Neural progenitor cell (in vitro differentiated cells): ENCODE measurements at regions not wholly inside any gene's neighbourhood (a gene's known extent, or its start where the extent isn't known, plus 50 kb on each side); places are given as distances from the start of the nearest gene placed in this dataset.

Source experiments
- DNase-seq: peaks from one replicate; pipeline ENCODE4 v3.0.0-alpha.2; 2016; ENCODE audit warnings: low spot score
- H2AFZ ChIP-seq: fragments of 200-600 bp; sonication (generic); replicated peaks from 2 replicates; pipeline ENCODE4 v1.6.1; 2016; ENCODE audit warnings: antibody characterized with exemption
- H3F3A ChIP-seq: fragments of 200-600 bp; sonication (generic); 2 replicates; pipeline ENCODE4 v1.6.1; 2016; ENCODE audit warnings: antibody characterized with exemption, low read depth
- H3K27ac ChIP-seq: fragments of 200-600 bp; sonication (generic); 2 replicates; pipeline ENCODE4 v1.5.1; 2016; ENCODE audit warnings: mild to moderate bottlenecking
- H3K27me3 ChIP-seq: fragments of 200-600 bp; sonication (generic); 2 replicates; pipeline ENCODE4 v1.6.1; 2016; ENCODE audit warnings: mild to moderate bottlenecking, moderate library complexity
- H3K36me3 ChIP-seq: fragments of 200-600 bp; sonication (generic); 2 replicates; pipeline ENCODE4 v1.5.1; 2016
- H3K4me1 ChIP-seq: fragments of 200-600 bp; sonication (generic); 2 replicates; pipeline ENCODE4 v1.6.1; 2016; ENCODE audit warnings: mixed run types
- H3K4me2 ChIP-seq: fragments of 200-600 bp; sonication (generic); 2 replicates; pipeline ENCODE4 v1.6.1; 2016
- H3K4me3 ChIP-seq: fragments of 200-600 bp; sonication (generic); 2 replicates; pipeline ENCODE4 v1.5.1; 2016
- H3K79me2 ChIP-seq: fragments of 200-600 bp; sonication (generic); 2 replicates; pipeline ENCODE4 v1.6.1; 2016; ENCODE audit warnings: low read depth
- H3K9ac ChIP-seq: fragments of 200-600 bp; sonication (generic); 2 replicates; pipeline ENCODE4 v1.6.1; 2016
- H3K9me3 ChIP-seq: fragments of 200-600 bp; sonication (generic); 2 replicates; pipeline ENCODE4 v1.5.1; 2016; ENCODE audit warnings: low read depth
- H4K20me1 ChIP-seq: fragments of 200-600 bp; sonication (generic); 2 replicates; pipeline ENCODE4 v1.6.1; 2016; ENCODE audit warnings: low read depth
- H3K27ac Mint-ChIP-seq: 3 replicates; pipeline ENCODE4 v1.8.0; 2021; ENCODE audit warnings: mixed read lengths
- H3K27me3 Mint-ChIP-seq: 2 replicates; pipeline ENCODE4 v1.8.0; 2022; ENCODE audit warnings: low read depth, mild to moderate bottlenecking, inconsistent platforms, moderate library complexity, mixed read lengths; ENCODE audit not compliant: insufficient read depth
- H3K36me3 Mint-ChIP-seq: 3 replicates; pipeline ENCODE4 v1.8.0; 2021; ENCODE audit warnings: mixed read lengths
- H3K4me1 Mint-ChIP-seq: 3 replicates; pipeline ENCODE4 v1.8.0; 2021; ENCODE audit warnings: mixed read lengths
- H3K4me3 Mint-ChIP-seq: 3 replicates; pipeline ENCODE4 v1.8.0; 2021; ENCODE audit warnings: mild to moderate bottlenecking, moderate library complexity, mixed read lengths
- H3K9me3 Mint-ChIP-seq: 3 replicates; pipeline ENCODE4 v1.8.0; 2020; ENCODE audit warnings: mixed read lengths
- EZH2 ChIP-seq: fragments of 200-600 bp; sonication (generic); IDR thresholded peaks from 2 replicates; pipeline ENCODE4 v1.6.1; 2017; ENCODE audit warnings: antibody characterized with exemption, mild to moderate bottlenecking, moderate library complexity
- EZH2phosphoT487 ChIP-seq: fragments of 200-600 bp; sonication (generic); IDR thresholded peaks from 2 replicates; pipeline ENCODE4 v1.6.1; 2017; ENCODE audit warnings: antibody characterized with exemption
- TF ChIP-seq, protein P1 (sequence below): fragments of 200-600 bp; sonication (generic); IDR thresholded peaks from 2 replicates; pipeline ENCODE4 v1.5.1; 2017; ENCODE audit warnings: antibody characterized with exemption, mild to moderate bottlenecking

DNA sequence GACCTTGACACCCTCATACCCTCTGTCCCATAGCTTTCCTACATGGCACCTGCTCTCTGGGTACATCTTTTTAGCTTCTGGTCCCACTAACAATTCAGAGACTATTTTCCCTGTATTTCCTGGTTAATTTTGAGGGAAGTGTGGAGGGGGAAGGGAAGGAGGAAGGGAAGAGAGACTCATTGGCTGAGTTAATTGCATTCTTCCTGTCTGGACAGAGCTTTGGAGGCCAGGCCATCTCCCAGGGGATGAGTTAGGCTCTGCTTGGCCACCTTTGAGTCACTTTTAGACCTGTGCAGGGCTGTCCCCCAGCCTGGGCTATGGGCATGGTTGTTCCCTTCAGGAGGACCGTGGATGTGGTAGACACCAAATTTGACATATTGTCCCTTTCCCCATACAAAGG is 167.9 kb upstream of the PGRMC2 start:
- Histone ChIP-seq H3K4me1 (peaks cover 9% of the 10 kb centered on the region), H3K9ac (no peak overlapping the region), H3K79me2 (no peaks in the 10 kb centered on the region), H3K9me3 (no peaks in the 10 kb centered on the region), H3K4me2 (no peak overlapping the region), H3K4me3 (no peak overlapping the region), H3K27ac (no peak overlapping the region), H3K36me3 (no peaks in the 10 kb centered on the region), H3K27me3 (peaks cover 19% of the 10 kb centered on the region), H4K20me1 (no peaks in the 10 kb centered on the region), H2AFZ (no peak overlapping the region), H3F3A (no peaks in the 10 kb centered on the region)
- no peaks in the 10 kb centered on the region for H3K9me3 Mint-ChIP-seq
- no peaks in the 10 kb centered on the region for H3K36me3 Mint-ChIP-seq
- H3K27ac Mint-ChIP-seq = no peak overlapping the region
- peaks cover 13% of the 10 kb centered on the region for H3K4me1 Mint-ChIP-seq
- H3K27me3 Mint-ChIP-seq = peaks cover 14% of the 10 kb centered on the region
- DNase-seq = no peak
- TF ChIP-seq, protein P1, sequence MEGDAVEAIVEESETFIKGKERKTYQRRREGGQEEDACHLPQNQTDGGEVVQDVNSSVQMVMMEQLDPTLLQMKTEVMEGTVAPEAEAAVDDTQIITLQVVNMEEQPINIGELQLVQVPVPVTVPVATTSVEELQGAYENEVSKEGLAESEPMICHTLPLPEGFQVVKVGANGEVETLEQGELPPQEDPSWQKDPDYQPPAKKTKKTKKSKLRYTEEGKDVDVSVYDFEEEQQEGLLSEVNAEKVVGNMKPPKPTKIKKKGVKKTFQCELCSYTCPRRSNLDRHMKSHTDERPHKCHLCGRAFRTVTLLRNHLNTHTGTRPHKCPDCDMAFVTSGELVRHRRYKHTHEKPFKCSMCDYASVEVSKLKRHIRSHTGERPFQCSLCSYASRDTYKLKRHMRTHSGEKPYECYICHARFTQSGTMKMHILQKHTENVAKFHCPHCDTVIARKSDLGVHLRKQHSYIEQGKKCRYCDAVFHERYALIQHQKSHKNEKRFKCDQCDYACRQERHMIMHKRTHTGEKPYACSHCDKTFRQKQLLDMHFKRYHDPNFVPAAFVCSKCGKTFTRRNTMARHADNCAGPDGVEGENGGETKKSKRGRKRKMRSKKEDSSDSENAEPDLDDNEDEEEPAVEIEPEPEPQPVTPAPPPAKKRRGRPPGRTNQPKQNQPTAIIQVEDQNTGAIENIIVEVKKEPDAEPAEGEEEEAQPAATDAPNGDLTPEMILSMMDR = no peak
- TF ChIP-seq EZH2phosphoT487 (no peak), EZH2 (no peak)
- H3K4me3 Mint-ChIP-seq = no peak overlapping the region

DNA sequence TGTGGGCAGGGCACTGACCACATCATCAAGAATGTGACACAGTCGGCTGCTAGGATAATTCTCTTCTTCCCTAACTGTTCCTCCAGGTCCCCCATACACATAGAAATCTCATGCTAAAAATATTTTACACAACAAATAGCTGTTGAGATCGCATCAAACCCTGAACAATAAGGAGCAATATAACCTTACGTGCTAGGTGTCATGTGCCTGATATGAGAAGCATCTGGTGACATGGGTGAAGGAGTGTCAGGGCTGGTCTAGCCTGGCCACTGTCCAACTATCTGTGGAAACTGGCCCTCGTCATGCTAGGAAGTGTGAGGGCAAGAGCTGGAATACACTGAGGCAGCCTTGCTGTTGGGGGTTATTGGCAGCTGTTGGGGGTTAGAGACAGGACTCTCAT is 167.3 kb upstream of the PGRMC2 start:
- H3K9me3 Mint-ChIP-seq = no peaks in the 10 kb centered on the region
- Histone ChIP-seq H3K4me3 (no peak overlapping the region), H3K27ac (no peak overlapping the region), H2AFZ (no peak overlapping the region), H3K36me3 (no peaks in the 10 kb centered on the region), H4K20me1 (no peaks in the 10 kb centered on the region), H3K9me3 (no peaks in the 10 kb centered on the region), H3K27me3 (peaks cover 13% of the 10 kb centered on the region), H3K79me2 (no peaks in the 10 kb centered on the region), H3K4me2 (no peak overlapping the region), H3K9ac (no peak overlapping the region), H3K4me1 (peaks cover 9% of the 10 kb centered on the region), H3F3A (no peaks in the 10 kb centered on the region)
- H3K27ac Mint-ChIP-seq = no peak overlapping the region
- peaks cover 12% of the 10 kb centered on the region for H3K4me1 Mint-ChIP-seq
- no peak for DNase-seq
- no peaks in the 10 kb centered on the region for H3K36me3 Mint-ChIP-seq
- no peak overlapping the region for H3K4me3 Mint-ChIP-seq
- TF ChIP-seq, protein P1 = no peak
- TF ChIP-seq EZH2phosphoT487 = no peak
- no peak for TF ChIP-seq EZH2
- H3K27me3 Mint-ChIP-seq = peaks cover 14% of the 10 kb centered on the region

DNA sequence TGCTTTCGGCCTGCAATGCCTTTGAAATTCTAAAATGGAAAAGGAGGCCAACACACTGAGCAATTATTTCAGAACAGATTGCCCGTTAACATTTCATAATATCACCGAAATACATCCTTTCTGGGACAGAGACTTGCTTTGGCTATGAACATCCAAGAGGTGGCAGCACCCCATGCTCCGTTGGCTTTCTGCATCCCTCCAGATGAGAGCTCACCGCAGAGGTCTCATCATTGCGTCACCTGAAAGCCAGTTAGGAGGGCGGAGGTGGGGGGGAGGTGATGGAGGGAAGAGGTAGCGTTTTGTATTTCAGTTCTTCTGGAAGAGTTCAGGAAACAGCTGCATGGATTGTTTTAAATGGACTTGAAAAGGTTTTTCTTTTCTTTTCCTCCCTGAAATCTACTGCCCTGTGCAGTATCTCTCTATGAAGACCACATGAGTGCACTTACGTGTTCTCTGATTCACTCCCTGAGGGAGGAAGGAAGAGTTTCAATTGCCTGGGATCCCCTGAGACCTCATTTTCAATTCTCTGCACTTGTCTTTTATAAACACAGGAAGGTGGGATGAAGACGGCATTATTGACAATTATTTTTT is 166.8 kb upstream of the PGRMC2 start:
- Mint-ChIP-seq H3K4me3 (peak overlapping the region; percentile 20), H3K36me3 (no peaks in the 10 kb centered on the region), H3K27ac (no peak overlapping the region), H3K9me3 (no peaks in the 10 kb centered on the region), H3K4me1 (peaks cover 9% of the 10 kb centered on the region), H3K27me3 (peaks cover 14% of the 10 kb centered on the region)
- H3K9me3 ChIP-seq = no peaks in the 10 kb centered on the region
- H3F3A ChIP-seq = no peaks in the 10 kb centered on the region
- H3K4me2 ChIP-seq = no peak overlapping the region
- H3K4me1 ChIP-seq = peaks cover 9% of the 10 kb centered on the region
- H3K4me3 ChIP-seq = no peak overlapping the region
- H3K36me3 ChIP-seq = no peaks in the 10 kb centered on the region
- H3K9ac ChIP-seq = no peak overlapping the region
- H3K27ac ChIP-seq = no peak overlapping the region
- no peaks in the 10 kb centered on the region for H3K79me2 ChIP-seq
- TF ChIP-seq, protein P1 = peak; percentile 76
- TF ChIP-seq EZH2 = no peak
- no peak for TF ChIP-seq EZH2phosphoT487
- DNase-seq = peak; percentile 83
- H2AFZ ChIP-seq = no peak overlapping the region
- no peaks in the 10 kb centered on the region for H4K20me1 ChIP-seq
- H3K27me3 ChIP-seq = peaks cover 8% of the 10 kb centered on the region
